Subcutaneous abdominal adipose tissue (tissue), 5 donors: ENCODE measurements at regions not wholly inside any gene's neighbourhood (a gene's known extent, or its start where the extent isn't known, plus 50 kb on each side); places are given as distances from the start of the nearest gene placed in this dataset.
"Not testable (repeated sequence)": the region's sequence is repeated elsewhere in the genome, so short reads cannot be mapped to it uniquely, and the experiment has no call there.

Source experiments
- H3K27ac ChIP-seq: one replicate; pipeline ENCODE4 v1.7.0; 2013; ENCODE audit warnings: low read depth, mild to moderate bottlenecking, inconsistent platforms, low read length, moderate library complexity
- H3K27me3 ChIP-seq, 5 donors: one replicate each; pipeline ENCODE4 v1.7.0; 2013; ENCODE audit warnings: low read length in 5 of 5, inconsistent platforms in 1 of 5; ENCODE audit not compliant: control insufficient read depth in 5 of 5, insufficient read depth in 4 of 5
- H3K36me3 ChIP-seq, 5 donors: one replicate each; pipeline ENCODE4 v1.7.0; 2013; ENCODE audit warnings: low read length in 5 of 5; ENCODE audit not compliant: control insufficient read depth in 5 of 5, insufficient read depth in 5 of 5
- H3K4me1 ChIP-seq, 5 donors: one replicate each; pipeline ENCODE4 v1.7.0; 2013; ENCODE audit warnings: low read length in 5 of 5, mild to moderate bottlenecking in 3 of 5, moderate library complexity in 1 of 5; ENCODE audit not compliant: control insufficient read depth in 5 of 5, insufficient read depth in 5 of 5
- H3K4me3 ChIP-seq, 5 donors: one replicate each; pipeline ENCODE4 v1.7.0; 2013; ENCODE audit warnings: low read length in 5 of 5, low read depth in 1 of 5
- H3K9ac ChIP-seq, 5 donors: one replicate each; pipeline ENCODE4 v1.7.0; 2013; ENCODE audit warnings: low read length in 5 of 5, mild to moderate bottlenecking in 4 of 5, moderate library complexity in 3 of 5
- H3K9me3 ChIP-seq, 5 donors: one replicate each; pipeline ENCODE4 v1.7.0; 2013; ENCODE audit warnings: low read length in 5 of 5; ENCODE audit not compliant: control insufficient read depth in 5 of 5
- donor health status: healthy.
- donor health status: healthy.
- donor health status: healthy.
- donor health status: healthy.
- donor health status: healthy.

- Histone ChIP-seq H3K27me3 (no peaks in the 10 kb centered on the region), H3K4me3 (no peak overlapping the region), H3K9me3 (peaks cover 0 to 2% (median 0%) of the 10 kb centered on the region in 5 donors), H3K27ac (no peak overlapping the region), H3K4me1 (no peaks in the 10 kb centered on the region), H3K9ac (no peak overlapping the region), H3K36me3 (no peaks in the 10 kb centered on the region)
Observed at GRCh38 chr7:54249686-54250085, 292.5 kb upstream of the VSTM2A start.

GRCh38 chr7:54252256-54253035, 289.7 kb upstream of the VSTM2A start:
- no peak overlapping the region for H3K4me3 ChIP-seq
- H3K4me1 ChIP-seq = no peaks in the 10 kb centered on the region
- peaks cover 0 to 2% (median 0%) of the 10 kb centered on the region in 5 donors for H3K9me3 ChIP-seq
- no peak overlapping the region for H3K27ac ChIP-seq
- H3K27me3 ChIP-seq = no peaks in the 10 kb centered on the region
- H3K36me3 ChIP-seq = no peaks in the 10 kb centered on the region
- no peak overlapping the region for H3K9ac ChIP-seq

GRCh38 chr7:54253036-54253373, 289.2 kb upstream of the VSTM2A start:
- Histone ChIP-seq H3K9ac (no peak overlapping the region), H3K27ac (no peak overlapping the region), H3K9me3 (peaks cover 0 to 2% (median 0%) of the 10 kb centered on the region in 5 donors), H3K4me3 (no peak overlapping the region), H3K4me1 (no peaks in the 10 kb centered on the region), H3K27me3 (no peaks in the 10 kb centered on the region), H3K36me3 (no peaks in the 10 kb centered on the region)

- H3K9me3 ChIP-seq = peaks cover 0 to 9% (median 5%) of the 10 kb centered on the region in 5 donors
Observed at GRCh38 chr7:54255242-54255641, 286.9 kb upstream of the VSTM2A start.

GRCh38 chr7:54259185-54259584, 283.0 kb upstream of the VSTM2A start:
- H3K4me3 ChIP-seq = no peak overlapping the region
- no peaks in the 10 kb centered on the region for H3K4me1 ChIP-seq
- no peak overlapping the region for H3K9ac ChIP-seq

More at GRCh38 chr7:54255242-54255641, 286.9 kb upstream of the VSTM2A start:
- Histone ChIP-seq H3K27me3 (no peaks in the 10 kb centered on the region), H3K27ac (no peak overlapping the region), H3K4me1 (no peaks in the 10 kb centered on the region), H3K36me3 (no peaks in the 10 kb centered on the region), H3K4me3 (no peak overlapping the region), H3K9ac (no peak overlapping the region)

GRCh38 chr7:54260941-54261371, 281.2 kb upstream of the VSTM2A start:
- Histone ChIP-seq H3K27me3 (no peaks in the 10 kb centered on the region), H3K4me1 (no peaks in the 10 kb centered on the region), H3K4me3 (no peak overlapping the region), H3K36me3 (no peaks in the 10 kb centered on the region), H3K9me3 (peaks cover 0 to 9% (median 6%) of the 10 kb centered on the region in 5 donors), H3K27ac (no peak overlapping the region), H3K9ac (no peak overlapping the region)

More at GRCh38 chr7:54259185-54259584, 283.0 kb upstream of the VSTM2A start:
- Histone ChIP-seq H3K9me3 (peaks cover 0 to 9% (median 6%) of the 10 kb centered on the region in 5 donors), H3K36me3 (no peaks in the 10 kb centered on the region), H3K27me3 (no peaks in the 10 kb centered on the region), H3K27ac (no peak overlapping the region)

- Histone ChIP-seq H3K4me1 (no peaks in the 10 kb centered on the region), H3K4me3 (no peak overlapping the region), H3K27me3 (no peaks in the 10 kb centered on the region), H3K27ac (no peak overlapping the region), H3K36me3 (no peaks in the 10 kb centered on the region), H3K9ac (no peak overlapping the region), H3K9me3 (peaks cover 0 to 16% (median 11%) of the 10 kb centered on the region in 5 donors)
Observed at GRCh38 chr7:54278847-54279246, 263.3 kb upstream of the VSTM2A start.

- Histone ChIP-seq H3K27me3 (no peaks in the 10 kb centered on the region), H3K9me3 (peaks cover 0 to 10% (median 7%) of the 10 kb centered on the region in 5 donors), H3K36me3 (no peaks in the 10 kb centered on the region), H3K27ac (no peak overlapping the region), H3K9ac (no peak overlapping the region), H3K4me1 (no peaks in the 10 kb centered on the region), H3K4me3 (no peak overlapping the region)
Observed at GRCh38 chr7:54292171-54292925, 249.8 kb upstream of the VSTM2A start.

- H3K4me1 ChIP-seq = no peaks in the 10 kb centered on the region
- peaks cover 0 to 7% (median 0%) of the 10 kb centered on the region in 5 donors for H3K9me3 ChIP-seq
- H3K9ac ChIP-seq = no peak overlapping the region
- H3K27ac ChIP-seq = no peak overlapping the region
- no peaks in the 10 kb centered on the region for H3K36me3 ChIP-seq
- no peaks in the 10 kb centered on the region for H3K27me3 ChIP-seq
- H3K4me3 ChIP-seq = no peak overlapping the region
Observed at GRCh38 chr7:54299426-54299825, 242.7 kb upstream of the VSTM2A start.

- not testable (repeated sequence) for H3K9me3 ChIP-seq, H3K4me3 ChIP-seq, H3K36me3 ChIP-seq, H3K27ac ChIP-seq, H3K4me1 ChIP-seq, H3K27me3 ChIP-seq, H3K9ac ChIP-seq
Observed at GRCh38 chr7:54315955-54316354, 226.2 kb upstream of the VSTM2A start.
